ENCODE measurements at regions not wholly inside any gene's neighbourhood (a gene's known extent, or its start where the extent isn't known, plus 50 kb on each side); places are given as distances from the start of the nearest gene placed in this dataset.

DNA sequence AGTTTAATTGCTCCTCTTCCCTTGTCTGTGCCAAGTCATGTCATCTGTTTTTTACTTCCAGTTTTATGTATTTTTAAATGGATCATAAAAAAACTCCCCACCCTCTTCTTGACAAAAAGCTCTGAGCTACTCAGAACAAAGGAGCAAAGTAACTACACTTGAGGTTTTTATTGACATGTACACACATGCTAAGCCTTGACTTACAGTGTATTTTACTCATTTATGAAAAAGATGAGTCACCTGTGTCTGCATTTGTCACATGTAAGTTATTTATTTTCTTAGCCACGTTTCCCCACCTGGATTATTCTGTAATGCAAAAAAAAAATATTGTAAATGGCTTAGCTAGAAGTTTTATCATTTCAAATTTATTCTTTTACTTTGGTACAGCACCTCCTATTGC lies 628.8 kb upstream of the SLC35B3 start:
- CTCF ChIA-PET = no interaction called here
- no peak overlapping the region for H3K27ac Mint-ChIP-seq (ENCODE audit: unreplicated experiment)
- H3K36me3 Mint-ChIP-seq (ENCODE audit: insufficient read depth, unreplicated experiment) = no peaks in the 10 kb centered on the region
- TF ChIP-seq, protein P1, sequence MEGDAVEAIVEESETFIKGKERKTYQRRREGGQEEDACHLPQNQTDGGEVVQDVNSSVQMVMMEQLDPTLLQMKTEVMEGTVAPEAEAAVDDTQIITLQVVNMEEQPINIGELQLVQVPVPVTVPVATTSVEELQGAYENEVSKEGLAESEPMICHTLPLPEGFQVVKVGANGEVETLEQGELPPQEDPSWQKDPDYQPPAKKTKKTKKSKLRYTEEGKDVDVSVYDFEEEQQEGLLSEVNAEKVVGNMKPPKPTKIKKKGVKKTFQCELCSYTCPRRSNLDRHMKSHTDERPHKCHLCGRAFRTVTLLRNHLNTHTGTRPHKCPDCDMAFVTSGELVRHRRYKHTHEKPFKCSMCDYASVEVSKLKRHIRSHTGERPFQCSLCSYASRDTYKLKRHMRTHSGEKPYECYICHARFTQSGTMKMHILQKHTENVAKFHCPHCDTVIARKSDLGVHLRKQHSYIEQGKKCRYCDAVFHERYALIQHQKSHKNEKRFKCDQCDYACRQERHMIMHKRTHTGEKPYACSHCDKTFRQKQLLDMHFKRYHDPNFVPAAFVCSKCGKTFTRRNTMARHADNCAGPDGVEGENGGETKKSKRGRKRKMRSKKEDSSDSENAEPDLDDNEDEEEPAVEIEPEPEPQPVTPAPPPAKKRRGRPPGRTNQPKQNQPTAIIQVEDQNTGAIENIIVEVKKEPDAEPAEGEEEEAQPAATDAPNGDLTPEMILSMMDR (IDR thresholded peaks at IDR 0.05; ENCODE audit: unreplicated experiment) = no peak
- intact Hi-C loops (cut with micrococcal nuclease; ENCODE audit: unreplicated experiment) = no loop called here
- no peak overlapping the region for H3K4me3 Mint-ChIP-seq (ENCODE audit: low read depth, unreplicated experiment)
- no peaks in the 10 kb centered on the region for H3K9me3 Mint-ChIP-seq (ENCODE audit: low read depth, unreplicated experiment)
- no TSS peak for BruUV-seq (replicated peaks)
- no peaks in the 10 kb centered on the region for H3K27me3 Mint-ChIP-seq (ENCODE audit: unreplicated experiment)
- no peaks in the 10 kb centered on the region for H3K4me1 Mint-ChIP-seq (ENCODE audit: low read depth, unreplicated experiment)
- no peak for DNase-seq

DNA sequence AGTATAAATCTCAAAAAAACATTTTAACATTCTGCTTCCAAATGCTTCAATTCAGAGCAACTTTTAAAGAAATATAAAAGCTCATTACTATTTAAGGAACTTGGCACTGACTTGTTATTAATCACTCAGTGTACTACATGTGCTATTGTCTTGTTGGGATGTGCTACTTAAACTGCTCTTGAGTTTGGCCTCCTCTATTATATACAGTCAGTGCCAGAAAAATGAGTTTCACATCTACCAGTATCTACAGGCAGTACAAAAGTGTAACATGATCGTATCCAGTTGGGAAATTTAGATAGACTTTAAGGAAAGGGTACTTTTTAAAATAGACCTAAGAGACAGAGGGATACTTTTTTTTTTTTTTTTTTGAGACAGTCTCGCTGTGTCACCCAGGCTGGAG lies 627.3 kb upstream of the SLC35B3 start:
- DNase-seq = no peak

DNA sequence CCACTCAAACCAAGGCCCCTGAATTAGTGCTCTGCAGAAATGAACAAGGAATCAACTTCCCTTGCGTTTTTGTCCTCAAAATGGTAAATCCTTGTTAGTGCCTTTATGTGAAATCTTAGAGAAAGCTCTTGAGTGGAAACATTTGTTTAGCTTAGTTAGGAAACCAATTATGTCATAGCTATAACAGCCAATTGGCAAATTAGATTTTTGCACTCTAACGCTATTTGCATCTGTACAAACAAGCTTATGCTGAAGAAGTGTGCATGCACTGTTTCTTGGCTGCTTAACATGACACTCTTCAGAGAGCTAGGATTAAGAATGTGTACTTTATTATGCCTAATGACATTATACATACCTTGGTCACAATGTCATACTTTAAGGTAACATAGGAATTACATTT lies 622.6 kb upstream of the SLC35B3 start:
- H3K4me1 Mint-ChIP-seq (ENCODE audit: low read depth, unreplicated experiment) = no peaks in the 10 kb centered on the region
- no peaks in the 10 kb centered on the region for H3K27me3 Mint-ChIP-seq (ENCODE audit: unreplicated experiment)
- TF ChIP-seq, protein P1 (IDR thresholded peaks at IDR 0.05; ENCODE audit: unreplicated experiment) = no peak
- no peak overlapping the region for H3K27ac Mint-ChIP-seq (ENCODE audit: unreplicated experiment)
- CTCF ChIA-PET = no interaction called here
- no peak for DNase-seq
- no peak overlapping the region for H3K4me3 Mint-ChIP-seq (ENCODE audit: low read depth, unreplicated experiment)
- intact Hi-C loops (cut with micrococcal nuclease; ENCODE audit: unreplicated experiment) = no loop called here
- H3K9me3 Mint-ChIP-seq (ENCODE audit: low read depth, unreplicated experiment) = no peaks in the 10 kb centered on the region
- H3K36me3 Mint-ChIP-seq (ENCODE audit: insufficient read depth, unreplicated experiment) = no peaks in the 10 kb centered on the region
- no TSS peak for BruUV-seq (replicated peaks)

More for the DNA sequence above, 627.3 kb upstream of the SLC35B3 start:
- no peaks in the 10 kb centered on the region for H3K9me3 Mint-ChIP-seq (ENCODE audit: low read depth, unreplicated experiment)
- CTCF ChIA-PET = no interaction called here
- intact Hi-C loops (cut with micrococcal nuclease; ENCODE audit: unreplicated experiment) = no loop called here
- TF ChIP-seq, protein P1 (IDR thresholded peaks at IDR 0.05; ENCODE audit: unreplicated experiment) = no peak
- no peaks in the 10 kb centered on the region for H3K36me3 Mint-ChIP-seq (ENCODE audit: insufficient read depth, unreplicated experiment)
- BruUV-seq (replicated peaks) = no TSS peak
- no peak overlapping the region for H3K4me3 Mint-ChIP-seq (ENCODE audit: low read depth, unreplicated experiment)
- H3K27me3 Mint-ChIP-seq (ENCODE audit: unreplicated experiment) = no peaks in the 10 kb centered on the region
- H3K27ac Mint-ChIP-seq (ENCODE audit: unreplicated experiment) = no peak overlapping the region
- no peaks in the 10 kb centered on the region for H3K4me1 Mint-ChIP-seq (ENCODE audit: low read depth, unreplicated experiment)

DNA sequence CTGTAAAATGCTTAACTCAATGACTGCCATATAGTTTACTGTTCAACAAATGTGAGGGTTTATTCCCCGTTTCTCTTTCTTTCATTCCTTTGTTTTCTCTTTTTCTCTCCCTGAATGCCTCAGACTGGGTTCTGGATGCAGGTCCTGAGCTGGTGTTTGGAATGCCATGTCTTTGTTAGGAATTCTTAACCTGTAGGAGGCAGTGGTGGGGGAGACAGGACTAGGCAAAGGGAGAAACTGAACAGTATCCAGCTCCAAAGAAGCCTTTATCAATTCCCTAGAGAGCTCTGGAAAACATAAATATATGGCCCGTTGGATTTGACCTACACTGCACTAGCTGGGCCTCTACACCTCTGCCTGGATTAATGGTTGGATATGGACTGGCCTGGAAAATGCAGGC lies 621.2 kb upstream of the SLC35B3 start:
- H3K27ac Mint-ChIP-seq (ENCODE audit: unreplicated experiment) = no peak overlapping the region
- CTCF ChIA-PET = no interaction called here
- no peak overlapping the region for H3K4me3 Mint-ChIP-seq (ENCODE audit: low read depth, unreplicated experiment)
- no peaks in the 10 kb centered on the region for H3K36me3 Mint-ChIP-seq (ENCODE audit: insufficient read depth, unreplicated experiment)
- peaks cover under 1% of the 10 kb centered on the region for H3K4me1 Mint-ChIP-seq (ENCODE audit: low read depth, unreplicated experiment)
- intact Hi-C loops (cut with micrococcal nuclease; ENCODE audit: unreplicated experiment) = no loop called here
- H3K27me3 Mint-ChIP-seq (ENCODE audit: unreplicated experiment) = no peaks in the 10 kb centered on the region
- TF ChIP-seq, protein P1 (IDR thresholded peaks at IDR 0.05; ENCODE audit: unreplicated experiment) = no peak
- H3K9me3 Mint-ChIP-seq (ENCODE audit: low read depth, unreplicated experiment) = no peaks in the 10 kb centered on the region
- no TSS peak for BruUV-seq (replicated peaks)
- DNase-seq = no peak

DNA sequence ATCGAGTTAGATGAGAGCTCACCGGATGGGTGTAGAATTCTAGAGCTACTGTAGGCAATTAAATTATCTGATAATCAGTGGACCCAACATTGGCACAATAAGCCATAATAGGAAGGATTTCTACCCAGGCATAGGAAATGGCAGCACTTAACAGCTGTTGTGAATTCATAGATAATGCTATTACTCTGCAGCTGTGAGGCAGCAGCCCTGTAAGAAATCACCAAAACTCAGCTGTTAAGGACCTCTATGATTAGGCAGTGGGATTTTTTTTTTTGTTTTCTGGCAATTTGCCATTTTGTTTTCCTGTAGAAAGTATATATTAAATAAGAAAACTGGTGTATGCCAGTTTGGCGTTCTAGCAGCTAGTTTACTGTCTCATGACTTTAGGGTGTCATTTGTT lies 609.1 kb upstream of the SLC35B3 start:
- no peak for DNase-seq
- no peak overlapping the region for H3K27ac Mint-ChIP-seq (ENCODE audit: unreplicated experiment)
- no peaks in the 10 kb centered on the region for H3K36me3 Mint-ChIP-seq (ENCODE audit: insufficient read depth, unreplicated experiment)
- CTCF ChIA-PET = no interaction called here
- peaks cover 6% of the 10 kb centered on the region for H3K9me3 Mint-ChIP-seq (ENCODE audit: low read depth, unreplicated experiment)
- no TSS peak for BruUV-seq (replicated peaks)
- no peaks in the 10 kb centered on the region for H3K27me3 Mint-ChIP-seq (ENCODE audit: unreplicated experiment)
- no peaks in the 10 kb centered on the region for H3K4me1 Mint-ChIP-seq (ENCODE audit: low read depth, unreplicated experiment)
- intact Hi-C loops (cut with micrococcal nuclease; ENCODE audit: unreplicated experiment) = no loop called here
- TF ChIP-seq, protein P1 (IDR thresholded peaks at IDR 0.05; ENCODE audit: unreplicated experiment) = no peak
- H3K4me3 Mint-ChIP-seq (ENCODE audit: low read depth, unreplicated experiment) = no peak overlapping the region
